Frontal cortex (tissue), 3 donors: ENCODE measurements at regions not wholly inside any gene's neighbourhood (a gene's known extent, or its start where the extent isn't known, plus 50 kb on each side); places are given as distances from the start of the nearest gene placed in this dataset.

Experiments used
- DNase-seq, 2 donors: peaks; one replicate each; pipeline ENCODE4 v3.0.0; 2012; ENCODE audit warnings: low spot score in 2 of 2
- FAIRE-seq: peaks from 2 replicates; lab custom pipeline; 2012; peaks lifted over from hg19 to GRCh38; lab: Jason Lieb, UNC
- donor health status: control.
- donor health status: control.
- donor health status: control.

GRCh38 chr14:101228949-101229541 lies 325.5 kb upstream of the RTL1 start:
- FAIRE-seq (no peak), DNase-seq (peak in 1 of 2 donors; percentile 7)

DNA sequence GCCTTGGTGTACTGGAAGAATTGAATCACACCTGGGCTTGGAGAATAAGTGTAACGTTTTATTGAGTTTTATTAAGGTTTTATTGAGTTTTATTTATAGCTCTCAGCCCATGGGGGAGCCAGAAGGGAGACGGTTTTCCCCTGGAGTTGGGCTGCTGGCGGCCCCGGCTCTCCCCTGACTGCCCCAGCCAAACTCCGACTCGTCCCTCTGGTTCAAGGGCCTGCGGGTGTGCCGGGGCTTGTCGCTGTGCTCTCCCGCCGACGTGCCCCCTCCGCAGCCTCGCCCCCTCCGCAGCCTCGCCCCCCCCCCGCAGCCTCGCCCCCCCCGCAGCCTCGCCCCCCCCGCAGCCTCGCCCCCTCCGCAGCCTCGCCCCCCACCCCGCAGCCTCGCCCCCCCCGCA lies 326.1 kb upstream of the RTL1 start:
- FAIRE-seq (no peak), DNase-seq (no peak)

DNA sequence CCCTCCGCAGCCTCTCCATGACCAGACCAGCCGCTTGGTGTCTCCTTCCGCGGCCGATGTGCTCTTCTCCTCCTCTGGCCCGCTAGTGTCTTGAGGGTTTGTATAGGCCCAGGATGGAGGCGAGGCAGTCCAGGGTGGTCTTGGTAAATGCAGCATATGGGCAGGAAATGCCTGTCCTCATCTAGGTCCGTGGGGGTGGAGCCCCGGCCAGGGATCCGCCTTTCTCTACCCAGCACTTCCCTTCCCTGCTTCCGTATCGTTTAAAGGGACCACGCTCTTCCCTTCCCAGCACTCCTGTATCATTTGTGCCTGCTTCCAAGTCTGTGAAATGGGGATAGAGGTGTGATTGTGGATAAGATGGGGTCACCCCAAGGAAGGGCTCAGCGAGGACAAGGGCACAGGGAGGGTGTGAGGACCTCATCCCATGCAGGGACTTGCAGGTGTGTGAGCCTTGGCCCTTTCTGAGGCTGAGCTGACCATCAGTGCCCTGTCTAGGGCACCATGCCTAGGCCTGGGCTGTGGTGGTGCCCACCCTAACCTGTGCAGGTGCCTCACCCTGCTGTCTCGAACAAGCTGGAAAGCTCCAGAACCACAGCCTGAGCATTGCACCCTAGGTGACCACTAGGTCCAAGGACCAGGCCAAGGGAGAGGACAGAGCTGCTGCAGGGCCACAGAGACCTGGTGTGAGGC lies 326.8 kb upstream of the RTL1 start:
- no peak for FAIRE-seq
- no peak for DNase-seq

- FAIRE-seq (no peak), DNase-seq (no peak)
These were observed 327.5 kb upstream of the RTL1 start for GRCh38 chr14:101230851-101231550.

DNA sequence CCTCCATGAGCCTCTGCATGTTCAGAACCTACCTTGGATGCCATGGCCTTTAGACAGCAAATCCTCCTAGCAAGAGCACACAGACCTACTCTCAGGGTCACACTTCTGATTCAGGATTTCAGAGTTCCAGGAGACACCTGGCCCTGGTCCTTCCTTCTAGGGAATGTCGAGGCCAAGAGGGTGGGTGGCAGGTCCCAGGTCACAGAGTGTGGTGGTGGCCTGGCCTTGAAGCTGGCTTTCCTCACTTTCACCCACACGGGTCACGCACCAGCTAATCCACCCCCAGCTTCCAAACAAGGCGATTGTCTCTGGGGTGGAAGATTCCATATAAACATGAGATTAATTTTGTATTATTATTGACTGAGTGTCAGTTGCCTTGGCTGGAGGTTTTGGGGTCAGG lies 328.3 kb upstream of the RTL1 start:
- DNase-seq, result no peak
- no peak for FAIRE-seq

GRCh38 chr14:101232340-101233020 lies 328.8 kb upstream of the DIO3 start:
- no peak for FAIRE-seq
- DNase-seq, result no peak

- DNase-seq (no peak), FAIRE-seq (no peak)
These were observed 328.3 kb upstream of the DIO3 start for GRCh38 chr14:101233021-101233366.

- FAIRE-seq, result no peak
These were observed 327.9 kb upstream of the DIO3 start for GRCh38 chr14:101233391-101233790.

GRCh38 chr14:101233808-101234207 lies 327.5 kb upstream of the DIO3 start:
- FAIRE-seq (no peak), DNase-seq (no peak)

More at GRCh38 chr14:101233391-101233790, 327.9 kb upstream of the DIO3 start:
- no peak for DNase-seq

GRCh38 chr14:101234244-101234937 lies 326.9 kb upstream of the DIO3 start:
- DNase-seq, result no peak
- no peak for FAIRE-seq

- FAIRE-seq (no peak), DNase-seq (no peak)
These were observed 326.3 kb upstream of the DIO3 start for GRCh38 chr14:101234999-101235334.

- DNase-seq (peak; percentile 55 to 72), FAIRE-seq (no peak)
These were observed 325.8 kb upstream of the DIO3 start for GRCh38 chr14:101235335-101236103.

DNA sequence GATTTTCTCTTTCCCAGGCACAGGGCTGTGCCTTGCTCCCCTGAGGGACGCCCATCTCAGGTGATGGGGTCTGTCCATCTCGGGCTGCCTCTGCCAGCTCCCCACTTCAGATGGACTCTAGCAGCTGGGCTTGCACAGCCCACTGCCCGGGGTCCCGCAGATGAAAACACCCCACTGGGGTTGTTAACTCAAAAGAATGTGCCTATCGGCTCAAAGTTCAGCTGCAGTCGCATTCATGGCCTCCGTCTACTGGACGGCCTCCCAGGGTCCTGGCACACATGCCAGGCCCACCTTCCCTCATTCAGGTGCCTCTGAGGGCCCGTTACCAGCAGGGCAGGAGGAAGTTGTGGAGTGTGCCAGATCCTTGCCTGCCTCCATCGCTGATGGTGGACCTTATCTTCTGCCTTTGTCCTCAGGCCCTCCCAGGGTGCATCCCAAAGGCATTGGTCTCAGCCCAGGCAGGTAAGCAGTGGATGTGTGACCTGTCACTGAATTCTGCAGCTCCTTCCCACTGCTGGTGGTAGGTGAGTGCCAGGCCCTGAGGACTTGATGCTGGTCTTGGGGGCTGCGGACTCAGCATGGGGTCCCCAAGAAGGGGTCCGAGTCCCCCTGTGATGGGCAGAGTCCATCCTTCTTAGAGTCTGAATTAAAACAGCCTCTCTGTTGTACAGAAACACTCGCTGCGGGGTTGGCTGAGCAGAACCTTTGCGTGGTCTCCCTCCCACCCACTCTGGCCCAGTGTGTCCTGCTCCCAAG lies 324.6 kb upstream of the DIO3 start:
- FAIRE-seq, result no peak
- DNase-seq, result no peak

- FAIRE-seq (no peak), DNase-seq (no peak)
These were observed 324.1 kb upstream of the DIO3 start for GRCh38 chr14:101237252-101237616.

DNA sequence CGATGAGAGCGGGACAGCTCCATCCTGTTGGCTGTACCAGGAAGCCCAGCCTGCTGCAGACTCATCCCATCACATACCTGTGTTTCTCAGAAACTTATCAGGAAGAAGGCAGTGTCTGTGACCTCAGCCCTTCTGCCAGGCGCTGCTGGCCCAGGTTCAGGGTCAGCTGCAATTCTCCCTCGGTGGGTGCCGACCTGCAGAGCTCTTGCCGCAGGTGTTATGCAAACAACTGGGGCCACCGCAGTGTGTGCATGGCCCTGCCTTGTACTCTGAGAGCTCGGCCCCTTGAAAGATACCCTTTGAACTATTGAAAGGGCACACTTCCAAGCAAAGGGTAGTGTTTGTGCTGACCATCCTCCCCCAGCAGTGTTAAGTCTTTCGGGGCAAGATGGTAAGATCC lies 322.2 kb upstream of the DIO3 start:
- no peak for DNase-seq

GRCh38 chr14:101241147-101241546 lies 320.1 kb upstream of the DIO3 start:
- DNase-seq, result no peak
- FAIRE-seq, result no peak

More for the DNA sequence above, 322.2 kb upstream of the DIO3 start:
- no peak for FAIRE-seq

- FAIRE-seq (no peak), DNase-seq (no peak)
These were observed 319.5 kb upstream of the DIO3 start for GRCh38 chr14:101241807-101242278.

GRCh38 chr14:101242442-101243385 lies 318.6 kb upstream of the DIO3 start:
- no peak for FAIRE-seq
- DNase-seq, result no peak
